HG03060 (cell line): ENCODE measurements at regions not wholly inside any gene's neighbourhood (a gene's known extent, or its start where the extent isn't known, plus 50 kb on each side); places are given as distances from the start of the nearest gene placed in this dataset.

Source experiments
- ATAC-seq: cut with Tn5 transposase; IDR thresholded peaks from one replicate; pipeline ENCODE4 v1.9.1; 2021; ENCODE audit warnings: low read depth, moderate number of reproducible peaks; ENCODE audit not compliant: unreplicated experiment

DNA sequence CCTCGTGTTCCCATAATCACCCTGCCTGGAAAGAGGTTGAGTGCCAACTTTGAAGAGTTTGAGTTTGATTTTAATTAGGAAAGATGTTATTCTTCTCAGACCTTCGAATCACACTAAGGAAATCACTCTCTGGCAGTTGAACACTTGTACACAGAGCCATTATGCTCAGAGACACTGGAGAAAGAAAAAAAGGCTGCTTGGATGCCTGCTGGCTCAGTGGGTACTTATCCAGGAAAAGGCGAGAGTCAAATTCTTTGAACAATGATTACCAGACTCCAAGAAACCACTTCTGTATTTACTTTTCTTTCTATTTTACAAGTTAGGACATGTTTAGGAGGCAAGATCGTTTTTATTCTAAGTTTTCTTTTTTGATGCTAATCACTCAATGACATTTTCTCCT is 438.5 kb upstream of the FAT3 start:
- ATAC-seq: no peak

- no peak for ATAC-seq
These were observed 441.4 kb upstream of the FAT3 start for GRCh38 chr11:91783173-91783572.

GRCh38 chr11:91778758-91779157 is 445.9 kb upstream of the FAT3 start:
- no peak for ATAC-seq

DNA sequence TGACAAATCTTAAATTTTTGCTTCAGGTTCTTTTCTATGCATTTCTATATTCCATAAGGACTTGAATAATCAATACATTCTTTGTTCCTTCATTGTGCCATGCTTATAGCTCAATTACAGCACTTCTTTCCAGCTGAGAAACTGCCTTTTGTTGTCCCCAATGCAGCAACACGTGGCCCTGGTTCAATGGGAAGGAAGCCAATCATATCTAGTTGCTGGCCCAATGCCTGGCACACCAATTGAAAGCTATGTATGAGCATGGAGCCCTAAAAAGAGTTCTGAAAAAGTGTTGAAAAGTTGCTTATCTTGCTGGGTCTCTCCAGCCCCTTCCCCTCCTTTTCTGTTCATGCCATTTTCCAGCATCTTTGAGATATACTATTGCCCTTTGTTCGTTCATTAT is 448.0 kb upstream of the FAT3 start:
- ATAC-seq: no peak

DNA sequence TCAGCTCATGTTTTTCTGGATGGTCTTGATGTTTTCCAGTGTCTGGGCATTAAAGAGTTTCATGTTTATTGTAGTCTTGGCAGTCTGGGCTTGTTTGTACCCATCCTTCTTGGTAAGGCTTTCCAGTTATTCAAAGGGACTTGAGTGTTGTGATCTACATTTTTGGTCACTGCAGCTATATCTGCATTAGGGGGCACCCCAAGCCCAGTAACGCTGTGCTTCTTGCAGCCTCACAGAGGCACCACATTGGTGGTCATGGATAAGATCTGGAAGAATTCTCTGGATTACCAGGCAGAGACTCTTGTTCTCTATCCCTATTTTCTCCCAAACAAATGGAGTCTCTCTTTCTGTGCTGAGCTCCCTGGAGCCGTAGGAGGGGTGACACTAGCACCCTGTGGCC is 451.5 kb upstream of the FAT3 start:
- ATAC-seq: no peak

GRCh38 chr11:91771961-91772360 is 452.7 kb upstream of the FAT3 start:
- no peak for ATAC-seq

DNA sequence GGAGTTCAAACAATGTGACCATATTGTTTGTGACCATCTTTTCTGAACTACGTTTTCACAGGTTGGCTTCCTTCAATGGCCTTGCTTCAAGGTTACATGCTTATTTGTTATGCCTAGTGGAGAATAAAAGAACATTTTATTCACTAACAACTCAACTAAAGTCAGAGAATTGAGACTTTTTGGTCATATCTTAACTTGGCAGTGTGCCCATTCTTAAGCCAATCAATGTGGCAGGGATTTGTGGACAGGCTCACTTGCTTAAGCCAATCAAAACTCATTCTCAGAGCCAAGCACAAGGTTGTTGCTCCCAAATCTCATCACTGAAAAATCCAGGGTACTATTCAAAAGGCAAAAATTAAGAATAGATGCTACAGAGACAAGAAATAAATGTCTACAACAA is 455.8 kb upstream of the FAT3 start:
- no peak for ATAC-seq

DNA sequence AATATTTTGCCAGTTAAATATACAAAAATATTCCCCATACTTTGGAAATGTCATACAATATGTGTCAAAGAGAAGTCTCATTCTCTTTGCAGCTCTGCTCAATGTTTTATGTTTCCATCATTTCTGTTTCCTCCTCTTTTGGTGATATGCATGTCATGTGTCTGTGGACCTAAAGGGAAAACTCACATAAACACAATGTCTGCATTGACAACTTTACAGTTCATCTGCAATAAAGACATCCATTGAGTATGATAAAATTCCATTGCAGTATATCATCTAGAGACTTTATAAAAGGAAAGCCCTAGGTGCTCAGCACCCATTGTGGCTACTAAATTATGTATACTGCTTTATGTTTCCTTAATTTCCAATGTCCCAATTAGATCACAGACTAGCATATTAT is 461.3 kb upstream of the FAT3 start:
- ATAC-seq: no peak

DNA sequence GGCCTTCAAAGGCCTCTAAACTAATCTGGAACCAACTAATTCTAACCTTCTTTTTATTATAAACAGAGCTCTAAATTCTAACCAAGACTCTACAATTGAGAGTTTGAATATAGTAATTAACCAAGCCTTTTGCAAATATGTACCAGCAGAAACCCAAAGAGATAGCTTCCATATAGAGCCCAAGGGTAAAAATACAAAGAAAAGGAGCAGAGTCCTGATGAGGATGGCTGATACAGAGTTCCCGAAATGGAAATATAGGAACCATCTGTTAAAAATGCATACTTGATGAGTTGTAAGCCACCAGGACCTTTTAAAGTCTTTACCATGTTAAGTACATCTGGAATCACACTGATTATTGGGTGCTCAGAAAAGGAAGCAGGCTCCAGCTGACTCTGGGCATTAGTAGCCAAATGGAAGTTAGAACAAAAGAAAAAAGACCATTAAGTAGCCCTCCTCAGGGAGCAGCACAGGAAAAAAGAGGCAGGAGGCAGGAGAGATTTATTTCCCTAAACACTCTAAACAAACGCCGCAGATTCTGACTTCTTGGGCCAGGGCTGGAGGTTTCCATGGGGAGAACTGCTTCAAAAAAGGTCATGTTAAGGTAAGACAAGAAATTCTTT is 463.1 kb upstream of the FAT3 start:
- no peak for ATAC-seq

- no peak for ATAC-seq
These were observed 467.7 kb upstream of the FAT3 start for GRCh38 chr11:91756829-91757480.

DNA sequence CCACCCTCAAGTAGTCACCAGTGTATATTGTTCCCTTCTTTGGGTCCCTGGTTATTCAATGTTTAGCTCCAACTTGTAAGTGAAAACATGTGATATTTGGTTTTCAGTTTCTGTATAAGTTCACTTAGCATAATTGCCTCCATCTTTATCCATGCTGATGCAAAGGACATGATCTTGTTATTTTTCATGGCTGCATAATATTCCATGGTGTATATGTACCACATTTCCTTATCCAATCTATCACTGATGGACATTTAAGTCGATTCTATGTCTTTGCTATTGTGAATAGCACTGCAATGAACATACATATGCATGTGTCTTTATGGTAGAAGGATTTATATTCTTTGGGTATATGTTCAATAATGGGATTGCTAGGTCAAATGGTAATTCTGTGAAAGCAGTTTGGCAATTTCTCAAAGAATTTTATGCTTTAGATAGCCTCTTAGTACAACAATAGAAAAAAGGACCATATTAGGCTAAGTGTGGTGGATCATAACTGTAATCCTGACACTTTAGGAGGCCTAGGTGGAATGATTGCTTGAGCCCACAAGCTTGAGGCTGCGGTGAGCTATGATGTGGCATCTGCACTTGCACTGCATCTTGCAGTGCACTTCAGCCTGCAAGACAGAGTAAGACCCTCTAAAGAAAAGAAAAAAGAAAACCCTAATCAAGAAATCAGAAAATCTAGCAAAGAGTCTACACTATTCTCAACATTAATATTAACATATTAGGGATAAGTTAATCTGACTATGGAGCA is 468.5 kb upstream of the FAT3 start:
- no peak for ATAC-seq

DNA sequence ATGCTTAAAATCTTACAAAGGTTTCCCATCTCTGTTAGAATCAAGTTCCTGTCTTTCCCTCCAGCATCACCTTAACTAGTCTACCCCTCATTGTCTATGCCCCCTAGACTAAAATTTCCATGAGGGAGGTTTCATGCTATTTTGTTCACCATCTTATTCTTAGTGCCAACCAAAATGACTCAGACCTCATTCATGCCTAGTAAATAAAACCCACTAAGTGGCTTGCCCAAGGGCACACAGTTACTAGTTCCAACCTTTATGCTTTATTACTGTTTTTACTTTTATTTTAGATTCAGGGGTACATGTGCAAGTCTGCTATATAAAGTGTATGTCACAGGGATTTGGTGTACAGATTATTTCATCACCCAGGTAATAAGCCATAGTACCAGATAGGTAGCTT is 469.1 kb upstream of the FAT3 start:
- ATAC-seq: no peak

GRCh38 chr11:91749251-91749650 is 475.4 kb upstream of the FAT3 start:
- no peak for ATAC-seq

DNA sequence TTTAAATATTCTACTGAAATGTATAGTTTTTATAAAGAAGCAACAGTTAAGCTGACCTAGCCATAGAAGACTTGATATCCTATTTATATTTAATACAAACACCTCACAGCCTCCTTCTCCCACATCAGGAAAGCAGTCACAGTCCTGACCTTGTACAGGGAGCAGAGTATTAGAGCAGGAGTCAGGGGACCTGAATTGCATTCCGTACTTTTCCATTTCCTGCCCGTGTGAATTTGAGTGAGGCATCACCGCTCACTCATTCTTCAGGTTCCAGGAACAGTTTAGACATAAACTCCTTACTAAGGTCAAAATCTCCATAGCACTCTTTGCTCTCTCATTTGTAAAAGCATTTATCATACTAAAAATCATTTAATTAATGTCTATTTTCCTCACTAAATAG is 482.5 kb upstream of the FAT3 start:
- no peak for ATAC-seq

GRCh38 chr11:91731051-91731450 is 493.6 kb upstream of the FAT3 start:
- no peak for ATAC-seq

- no peak for ATAC-seq
These were observed 494.0 kb upstream of the FAT3 start for GRCh38 chr11:91730620-91731019.

DNA sequence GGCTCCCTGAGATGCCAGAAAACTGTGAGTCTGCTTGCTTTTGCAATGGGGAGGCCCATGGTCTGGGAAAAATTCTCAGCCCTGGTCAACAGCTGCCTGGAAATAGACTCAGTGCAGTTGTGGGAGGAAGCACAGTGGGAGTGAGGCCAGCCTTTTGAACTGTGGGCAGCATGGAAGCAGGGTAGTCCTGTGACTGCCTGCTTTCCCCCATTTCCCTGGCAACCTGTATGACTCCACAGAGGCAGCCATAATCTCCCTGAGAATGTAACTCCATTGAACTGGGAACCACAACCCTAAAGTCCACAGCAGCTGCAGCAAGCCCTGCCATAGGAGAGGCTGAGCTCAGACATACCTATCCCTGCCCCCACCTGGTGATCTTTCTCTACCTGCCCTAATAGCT is 494.6 kb upstream of the FAT3 start:
- ATAC-seq: no peak

- no peak for ATAC-seq
These were observed 507.4 kb upstream of the FAT3 start for GRCh38 chr11:91717169-91717568.

- ATAC-seq: no peak
These were observed 516.8 kb upstream of the FAT3 start for GRCh38 chr11:91707652-91708482.

DNA sequence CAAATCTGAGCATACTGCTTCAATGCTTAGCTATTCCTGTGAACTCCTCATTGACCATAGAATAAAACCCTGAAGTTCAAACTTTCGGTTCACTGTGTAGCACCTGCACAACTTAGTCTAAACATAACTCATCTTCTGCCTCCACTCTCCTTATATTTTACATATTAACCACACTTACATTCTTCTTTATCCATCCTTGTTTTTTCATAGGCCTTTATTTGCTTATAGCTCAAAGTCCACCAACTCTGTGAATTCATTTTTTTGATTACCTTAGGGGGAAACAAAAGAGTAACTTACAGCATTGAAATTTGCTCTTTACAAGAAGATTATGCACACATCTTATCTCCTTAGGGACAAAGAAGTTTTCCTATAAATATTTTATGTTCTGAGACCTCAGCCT is 521.6 kb upstream of the FAT3 start:
- ATAC-seq: no peak

- no peak for ATAC-seq
These were observed 523.8 kb upstream of the FAT3 start for GRCh38 chr11:91700854-91701253.
